T-helper 2 cell (primary cell): ENCODE measurements at regions not wholly inside any gene's neighbourhood (a gene's known extent, or its start where the extent isn't known, plus 50 kb on each side); places are given as distances from the start of the nearest gene placed in this dataset.

Experiments used
- DNase-seq, 5 experiments: peaks; one replicate each; pipeline versions ENCODE4 v3.0.0 to v3.0.0-alpha.2; 2012 to 2022

DNA sequence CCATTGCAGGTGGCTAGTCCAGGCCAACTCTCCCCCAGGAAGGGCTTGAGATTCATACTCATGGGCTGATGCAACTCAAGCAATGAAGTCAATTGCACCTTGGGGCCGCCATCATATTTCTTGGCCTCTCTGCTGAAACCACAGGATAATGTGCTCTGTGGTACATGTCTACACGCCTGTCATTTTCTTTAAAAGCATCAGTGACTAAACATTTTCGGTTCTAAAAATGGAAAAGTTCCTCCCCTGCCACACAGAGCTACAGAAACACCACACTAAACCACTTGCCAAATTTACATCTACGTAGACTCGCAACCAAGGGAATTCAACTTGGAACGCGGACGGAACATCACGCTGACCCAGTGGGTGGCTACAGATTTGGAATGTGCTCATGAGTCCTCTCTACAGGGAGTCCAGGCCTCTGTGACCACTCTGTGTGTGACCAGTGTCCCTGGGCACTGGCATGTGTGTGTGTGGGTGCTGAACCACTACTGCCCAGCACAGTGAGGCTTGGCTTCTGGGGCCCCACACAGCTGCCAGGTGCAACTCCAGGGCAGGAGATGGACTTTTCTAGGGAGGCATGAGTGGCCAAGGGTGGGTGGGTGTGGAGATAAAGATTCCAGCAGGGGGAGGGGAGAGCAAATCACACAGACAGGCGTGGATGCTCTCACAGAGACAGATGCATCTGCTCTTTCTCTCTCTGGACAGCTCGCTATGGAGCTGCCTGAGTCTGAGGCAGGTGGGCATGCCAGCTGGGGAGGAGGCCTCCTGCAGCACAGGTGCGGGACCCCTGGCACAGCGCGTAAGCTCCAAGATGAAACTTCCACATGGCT lies 261.9 kb downstream of the CTTN start:
- DNase-seq = no peak

DNA sequence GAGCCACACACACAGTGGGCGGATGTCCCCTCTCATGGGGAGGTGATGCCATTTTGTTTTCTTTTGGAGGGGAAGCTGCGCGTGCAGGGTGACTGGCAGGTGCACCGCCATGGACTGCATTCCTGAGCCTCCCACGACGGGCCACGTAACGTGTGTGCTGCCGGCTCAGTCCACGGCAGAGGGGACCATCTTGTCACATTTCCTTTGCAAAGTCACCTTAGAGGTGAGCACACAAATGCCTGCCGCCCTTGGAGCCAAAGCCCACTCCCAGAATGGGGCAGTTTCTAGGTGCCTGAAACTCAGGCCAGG lies 262.5 kb downstream of the CTTN start:
- no peak for DNase-seq

DNA sequence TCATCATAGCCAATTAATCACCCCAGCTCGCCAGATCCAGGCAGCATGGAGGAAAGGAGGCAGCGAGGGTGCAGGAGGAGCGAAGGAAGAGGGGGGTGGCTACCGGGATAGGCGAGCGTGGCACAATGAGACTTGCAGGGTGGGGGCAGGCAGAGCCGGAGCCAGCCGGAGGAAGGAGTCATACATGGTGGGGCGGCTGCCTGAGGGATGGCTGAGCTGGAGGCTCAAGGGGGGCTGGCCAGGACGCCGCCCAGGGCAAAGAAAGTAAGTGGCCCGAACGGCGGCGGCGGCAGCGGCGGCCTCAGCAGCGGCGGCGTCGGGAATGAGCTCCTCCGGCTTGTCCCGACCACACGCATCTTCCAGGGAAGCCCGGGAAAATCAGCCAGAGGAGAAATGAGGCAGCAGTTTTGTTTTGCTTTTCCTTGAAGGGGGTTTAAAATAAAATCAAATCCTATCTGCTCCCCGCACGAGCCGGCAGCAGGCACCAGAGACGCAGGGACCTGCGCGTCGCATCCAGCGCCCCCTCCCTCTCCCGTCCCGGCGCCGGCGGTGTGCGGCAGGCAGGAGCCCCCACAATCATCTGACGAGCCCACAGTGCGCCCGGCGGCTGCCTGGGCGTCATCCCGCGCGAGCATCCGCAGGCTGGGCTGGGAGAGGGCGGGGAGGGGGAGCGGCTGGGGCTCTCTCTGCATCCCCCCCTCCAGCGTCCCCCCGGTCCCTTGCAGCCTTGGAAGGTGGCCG lies 263.6 kb downstream of the CTTN start:
- no peak for DNase-seq

DNA sequence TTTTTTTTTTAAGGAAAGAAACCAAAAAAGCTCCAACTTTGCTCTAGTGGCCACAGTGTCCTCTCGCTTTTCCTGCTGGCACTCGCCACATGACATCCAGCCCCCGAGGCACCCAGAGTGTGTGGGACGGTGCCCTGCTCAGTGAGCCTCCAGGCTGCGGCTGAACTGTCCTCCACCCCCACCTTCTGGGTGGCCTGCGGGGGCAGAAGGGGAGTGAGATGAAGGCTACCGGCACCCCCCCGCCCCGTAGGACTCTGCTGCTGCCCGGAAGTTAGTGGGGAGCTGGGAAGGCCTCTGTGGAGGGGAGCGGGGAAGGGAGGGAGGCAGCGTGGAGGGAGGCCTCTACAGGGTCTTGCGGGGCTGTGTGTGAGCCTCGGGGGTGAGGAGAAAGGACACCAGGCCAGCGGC lies 264.4 kb downstream of the CTTN start:
- DNase-seq = no peak

DNA sequence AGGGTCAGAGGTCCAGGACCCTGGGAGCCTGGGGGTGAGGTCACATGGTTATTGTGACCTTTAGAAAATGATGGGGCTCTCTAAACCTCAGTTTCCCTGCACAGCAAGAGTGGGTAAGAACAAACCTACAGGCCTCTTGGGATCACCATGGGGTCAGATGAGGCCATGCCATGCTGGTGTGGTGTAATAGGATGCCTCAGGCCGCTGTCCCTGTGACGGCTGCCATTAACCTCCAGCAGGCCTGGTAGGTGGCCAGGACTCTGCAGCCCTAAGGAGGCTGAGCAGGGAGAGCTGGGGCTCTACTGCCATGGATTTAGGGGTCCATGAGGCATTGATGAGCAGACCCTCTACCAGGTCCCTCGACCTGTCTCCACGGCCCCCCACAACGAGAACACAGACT lies 265.5 kb downstream of the CTTN start:
- DNase-seq = no peak

DNA sequence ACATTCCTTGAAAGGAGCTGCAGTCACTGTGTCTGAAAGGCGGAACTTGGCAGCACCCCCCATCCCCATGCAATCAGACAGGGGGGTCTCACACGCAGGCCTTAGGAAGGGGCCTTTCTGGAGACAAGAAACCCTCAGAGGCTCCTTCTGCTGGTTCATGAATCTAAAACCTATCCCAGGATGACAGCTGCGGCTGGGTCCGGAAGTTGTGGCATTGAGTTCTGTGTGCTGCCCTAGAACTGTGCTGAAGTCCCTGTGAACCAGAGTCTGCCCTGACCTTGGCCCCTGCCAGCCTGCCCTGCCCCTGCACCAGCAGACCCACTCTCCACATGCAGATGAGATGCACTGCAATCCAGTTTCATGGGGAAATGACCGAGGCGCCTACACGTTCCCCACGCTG lies 268.0 kb downstream of the CTTN start:
- DNase-seq = no peak

DNA sequence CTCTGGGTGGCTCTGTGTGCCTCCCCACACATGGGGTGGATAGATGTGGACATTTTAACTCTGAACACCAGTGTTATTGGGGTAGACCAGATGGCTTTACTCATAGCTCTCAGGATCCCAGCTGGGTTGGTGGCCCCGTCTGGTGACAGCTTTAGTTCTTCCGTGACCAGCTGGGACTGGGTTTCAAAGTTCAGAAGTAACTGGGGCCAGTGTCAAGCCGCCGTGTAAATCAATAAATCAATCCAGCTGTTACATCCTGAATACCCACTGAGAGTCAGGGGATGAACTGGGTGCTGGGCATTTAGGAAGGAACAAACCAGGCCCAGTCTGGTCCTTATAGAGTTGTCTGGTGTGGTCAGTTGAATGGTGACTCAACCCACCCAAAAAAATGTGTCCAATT lies 269.4 kb downstream of the CTTN start:
- no peak for DNase-seq

DNA sequence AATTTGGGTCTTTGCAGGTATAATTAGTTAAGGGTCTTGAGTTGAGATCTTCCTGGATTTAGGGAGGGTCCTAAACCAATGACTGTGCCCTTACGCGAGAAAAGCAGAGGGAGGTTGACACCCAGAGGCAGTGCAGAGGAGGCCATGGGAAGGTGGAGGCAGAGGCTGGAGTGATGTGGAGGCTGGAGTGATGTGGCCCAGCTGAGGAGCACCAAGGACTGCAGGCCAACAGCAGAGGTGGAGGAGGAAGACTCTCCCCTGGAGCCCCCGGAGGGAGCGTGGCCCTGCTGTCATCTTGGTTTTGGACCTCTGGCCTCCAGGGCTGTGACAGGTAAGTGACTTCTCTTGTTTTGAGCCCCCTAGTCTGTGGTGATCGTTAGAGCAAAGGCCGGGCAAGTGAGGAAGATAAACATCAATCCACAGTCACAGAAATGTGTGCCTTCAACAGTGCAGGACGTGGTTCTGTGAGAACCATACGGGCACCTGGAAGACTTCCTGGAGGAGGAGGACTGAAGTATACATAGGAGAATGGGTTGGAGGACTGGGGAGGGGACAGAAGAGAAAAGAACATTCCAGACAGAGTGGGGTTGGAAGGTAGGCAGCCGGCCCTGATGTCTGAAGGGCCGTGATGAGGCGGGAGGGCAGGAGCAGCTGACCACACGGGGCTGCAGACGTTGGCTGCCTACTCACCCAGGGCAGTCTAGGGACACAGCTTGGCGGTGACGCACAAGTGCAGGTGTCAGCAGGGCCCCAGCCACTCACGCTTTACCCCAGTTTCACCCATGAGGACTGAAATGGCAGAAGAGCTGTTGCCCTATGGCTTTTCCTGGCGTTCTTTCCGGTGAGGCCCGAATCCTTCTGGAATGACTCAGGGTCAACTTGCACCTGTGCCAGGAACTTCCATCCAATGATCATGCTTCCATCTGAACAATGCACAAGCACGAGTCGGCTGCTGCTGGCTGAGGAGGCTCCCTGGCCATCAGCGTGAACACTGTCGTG lies 270.2 kb downstream of the CTTN start:
- DNase-seq = no peak

DNA sequence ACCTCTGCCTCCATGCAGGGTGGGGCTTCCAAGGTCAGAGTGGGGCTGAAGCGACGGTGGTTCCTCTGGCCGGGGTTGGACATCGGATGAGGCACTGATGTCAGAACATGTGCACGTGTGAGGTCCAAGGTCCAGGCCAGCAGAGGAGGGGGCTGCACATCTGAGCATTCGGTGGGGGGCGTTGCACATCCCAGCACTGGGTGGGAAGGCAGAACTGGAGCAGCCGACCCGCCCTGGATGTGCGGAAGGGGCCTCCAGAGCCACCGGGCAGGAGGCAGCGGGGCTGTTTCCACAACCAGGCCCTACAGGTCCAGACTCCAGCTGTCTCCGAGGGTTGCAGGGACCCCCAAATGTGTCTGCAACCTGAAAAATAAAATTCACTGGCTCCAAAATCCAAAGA lies 271.0 kb downstream of the CTTN start:
- DNase-seq = no peak

DNA sequence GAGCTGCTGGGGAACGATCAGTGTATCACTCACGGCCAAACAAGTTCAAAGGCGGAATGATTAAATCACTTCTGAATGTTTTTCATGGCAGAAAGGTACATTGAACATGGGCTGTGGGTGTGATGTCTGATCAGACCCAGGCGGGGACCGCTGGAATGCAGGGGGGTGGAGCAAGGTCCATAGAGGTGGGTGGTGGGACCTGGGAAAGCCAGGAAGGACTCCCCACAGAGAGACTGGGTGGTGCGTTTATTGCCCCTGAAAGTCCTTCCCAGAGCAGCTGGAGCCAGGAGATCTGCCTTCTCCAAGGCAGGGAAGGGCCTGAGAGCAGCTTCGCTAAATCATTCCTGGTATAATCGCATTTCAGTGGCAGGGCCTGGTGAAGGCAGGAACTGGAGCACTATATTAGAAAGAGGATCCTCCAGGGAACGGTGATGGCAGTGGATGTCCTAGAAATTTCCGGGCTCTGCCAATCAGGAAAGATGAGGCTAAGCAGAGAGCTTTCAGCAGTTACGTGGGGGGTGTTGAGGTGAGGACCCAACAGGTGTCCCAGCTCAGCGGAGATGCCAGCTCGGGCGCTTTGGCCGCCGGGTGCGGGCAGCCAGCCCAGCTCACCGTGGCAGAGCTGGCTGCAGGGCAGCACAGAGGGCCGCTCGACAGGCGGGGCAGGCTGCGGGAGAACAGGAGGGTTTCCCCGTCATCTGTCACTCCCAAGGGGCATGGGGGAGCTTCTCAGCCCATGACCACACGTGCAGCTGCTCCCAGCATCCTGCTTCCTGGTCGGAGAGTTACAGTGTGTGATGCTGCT lies 271.7 kb downstream of the CTTN start:
- DNase-seq = no peak

DNA sequence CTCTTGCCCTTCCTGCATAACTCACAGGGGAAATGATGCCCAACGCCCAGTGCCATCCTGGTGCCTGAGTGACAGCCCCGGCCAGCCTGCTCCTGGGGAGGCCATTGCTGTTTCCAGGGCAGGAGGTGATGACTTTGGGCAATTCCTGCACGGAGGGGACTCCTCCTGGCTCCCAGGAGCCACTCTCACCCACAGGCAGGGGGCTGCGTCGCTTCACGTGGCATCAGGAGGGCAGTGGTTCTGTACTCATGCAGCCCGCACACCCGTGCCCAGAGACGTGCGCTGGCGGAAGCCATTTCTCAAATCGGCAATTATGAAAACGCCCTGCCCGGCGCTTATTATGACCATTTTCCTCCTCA lies 272.3 kb downstream of the CTTN start:
- DNase-seq = no peak

DNA sequence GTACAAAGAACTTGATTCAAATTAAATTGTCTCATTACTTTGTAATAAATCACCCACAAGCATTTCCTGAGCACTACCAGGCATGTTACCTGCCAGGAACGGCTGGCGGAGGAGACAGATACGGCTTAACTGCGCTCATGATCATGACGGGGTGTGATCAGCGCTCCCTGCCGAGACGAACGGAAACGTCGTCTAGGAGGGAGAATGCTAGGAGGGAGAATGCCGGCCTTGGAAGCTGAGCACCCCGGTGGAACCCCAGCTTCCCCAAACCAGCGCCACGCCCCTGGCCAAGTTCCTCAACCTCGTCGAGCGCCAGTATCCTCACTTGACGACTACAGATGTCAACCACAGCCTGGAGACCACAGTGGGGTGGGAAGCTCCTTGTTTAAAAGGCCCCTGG lies 272.8 kb downstream of the CTTN start:
- no peak for DNase-seq

DNA sequence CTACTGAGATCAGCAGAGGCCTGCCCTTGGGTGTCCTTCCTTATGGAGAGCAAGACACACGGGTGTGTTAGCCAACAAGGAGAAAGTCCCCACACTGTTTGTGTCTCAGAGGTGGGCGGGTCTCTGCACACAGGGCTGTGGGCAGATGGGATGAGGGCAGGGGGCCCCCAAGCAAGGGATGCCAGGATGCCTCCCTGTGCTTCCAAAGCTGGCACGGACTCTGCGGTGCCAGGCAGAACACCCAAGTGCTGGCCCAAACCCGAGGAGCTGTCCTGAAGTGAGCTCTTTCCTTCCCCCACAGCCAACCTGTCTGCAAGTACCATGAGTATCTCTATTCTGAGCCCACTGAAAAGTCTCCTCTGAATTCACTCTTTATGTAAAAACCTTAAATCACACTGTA lies 273.3 kb downstream of the CTTN start:
- no peak for DNase-seq

DNA sequence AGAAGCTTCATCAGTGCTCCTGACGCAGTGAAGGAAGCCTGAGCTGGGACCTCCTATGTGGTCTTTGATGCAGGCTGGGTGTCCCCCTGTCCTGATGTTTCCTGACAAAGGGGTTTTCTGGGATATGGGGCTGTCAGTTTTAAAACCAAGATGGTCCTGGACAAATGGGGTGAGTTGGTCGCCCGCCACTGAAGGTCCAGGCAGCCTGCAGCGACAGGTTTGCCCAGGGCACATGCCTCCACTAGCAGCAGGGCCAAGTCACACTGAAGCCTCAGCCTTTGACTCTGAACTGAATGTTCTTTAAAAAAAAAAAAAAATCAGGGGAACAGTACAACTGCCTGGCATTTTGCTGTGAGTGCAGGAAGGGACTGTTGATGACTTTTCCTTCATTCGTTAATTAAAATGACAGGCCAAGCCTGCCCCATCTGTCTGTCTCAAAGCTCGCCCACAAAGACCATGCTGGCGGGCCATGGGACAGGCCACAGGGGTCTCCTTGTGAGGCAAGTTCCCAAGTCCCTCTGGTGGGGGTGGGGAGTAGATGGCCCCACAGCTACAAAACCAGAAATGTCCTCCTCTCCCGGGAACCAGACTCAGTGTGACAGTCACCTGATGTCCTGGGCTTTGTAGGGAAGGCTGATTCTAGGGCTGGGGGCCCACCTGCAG lies 274.8 kb downstream of the CTTN start:
- DNase-seq = no peak

DNA sequence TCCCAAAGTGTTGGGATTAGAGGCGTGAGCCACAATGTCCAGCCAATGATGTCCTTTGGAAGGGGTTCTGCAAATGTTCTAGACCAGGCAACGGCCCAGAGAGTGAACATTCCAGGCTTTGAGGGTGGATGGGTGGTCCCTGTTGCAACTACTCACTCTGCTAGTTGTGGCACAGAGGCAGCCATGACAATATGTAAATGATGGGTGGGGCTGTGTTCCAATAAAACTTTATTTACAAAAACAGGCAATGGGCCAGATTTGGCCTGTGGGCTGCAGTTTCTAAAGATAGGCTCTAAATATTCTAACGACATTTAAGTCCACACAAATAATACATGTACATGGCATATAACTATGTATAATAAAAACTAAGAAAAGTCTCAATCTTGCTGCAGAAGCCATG lies 276.3 kb downstream of the CTTN start:
- DNase-seq = no peak

DNA sequence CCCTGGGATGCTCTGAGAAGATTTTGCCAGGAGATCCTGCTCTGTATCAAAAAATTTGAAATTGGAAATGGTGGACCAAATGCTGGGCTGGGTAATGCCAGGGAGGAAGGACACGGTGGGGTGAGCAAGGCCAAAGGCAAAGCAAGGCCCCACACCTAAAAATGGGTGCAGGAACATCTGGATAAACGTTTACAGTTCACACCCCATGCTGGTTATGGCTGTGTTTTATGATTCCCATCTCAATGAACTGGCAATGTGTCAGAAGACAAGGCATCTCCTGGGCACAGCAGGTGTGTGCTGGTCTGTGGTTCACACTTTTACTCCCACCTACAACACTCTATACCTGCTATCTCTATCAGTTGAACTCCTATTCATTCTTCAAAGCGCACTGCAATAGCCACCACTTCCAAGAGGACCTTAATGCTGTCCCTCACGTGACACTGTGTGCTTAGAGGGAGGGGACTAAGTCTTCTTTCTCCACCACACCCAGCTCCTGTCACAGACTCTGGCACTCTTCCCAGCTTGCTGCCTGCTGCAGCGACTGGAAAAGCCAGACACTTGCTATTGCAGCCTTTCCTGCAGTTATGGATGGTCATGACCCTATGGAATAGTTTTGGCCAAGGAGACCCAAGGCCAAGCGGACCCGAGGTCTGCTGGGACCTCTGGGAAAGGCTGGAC lies 277.5 kb downstream of the CTTN start:
- no peak for DNase-seq

DNA sequence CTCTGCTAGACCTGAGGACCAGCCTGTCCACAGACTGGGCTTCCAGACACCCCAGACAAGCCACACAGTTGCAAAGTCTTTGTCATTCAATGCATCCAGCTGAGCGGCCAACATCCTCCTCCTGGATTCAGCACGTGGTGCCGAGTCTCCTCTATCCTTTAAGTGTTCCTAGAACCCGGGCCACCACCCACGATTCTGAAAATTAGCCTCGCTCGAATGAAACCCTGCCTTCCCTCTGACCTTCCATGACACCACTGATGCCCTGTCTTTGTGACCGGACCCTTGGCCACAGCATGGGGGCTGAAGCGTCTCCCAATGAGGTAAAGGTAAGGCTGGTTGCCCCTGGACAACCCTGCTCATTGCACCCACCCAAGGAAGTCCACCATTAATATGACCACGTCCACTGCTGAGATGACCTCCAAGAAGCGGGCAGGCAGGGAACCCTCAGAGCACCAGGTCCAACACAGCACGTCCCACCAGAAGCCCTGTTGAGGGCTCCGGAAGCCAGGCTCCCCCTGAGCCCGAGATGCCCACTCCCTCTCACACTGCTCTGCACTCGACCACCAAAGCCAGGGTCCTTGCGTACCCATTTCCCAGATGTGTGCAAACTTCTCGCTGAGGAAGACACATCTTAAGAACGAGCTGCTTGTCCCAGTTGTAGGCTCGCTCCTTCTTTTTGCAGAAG lies 279.0 kb downstream of the CTTN start:
- no peak for DNase-seq

DNA sequence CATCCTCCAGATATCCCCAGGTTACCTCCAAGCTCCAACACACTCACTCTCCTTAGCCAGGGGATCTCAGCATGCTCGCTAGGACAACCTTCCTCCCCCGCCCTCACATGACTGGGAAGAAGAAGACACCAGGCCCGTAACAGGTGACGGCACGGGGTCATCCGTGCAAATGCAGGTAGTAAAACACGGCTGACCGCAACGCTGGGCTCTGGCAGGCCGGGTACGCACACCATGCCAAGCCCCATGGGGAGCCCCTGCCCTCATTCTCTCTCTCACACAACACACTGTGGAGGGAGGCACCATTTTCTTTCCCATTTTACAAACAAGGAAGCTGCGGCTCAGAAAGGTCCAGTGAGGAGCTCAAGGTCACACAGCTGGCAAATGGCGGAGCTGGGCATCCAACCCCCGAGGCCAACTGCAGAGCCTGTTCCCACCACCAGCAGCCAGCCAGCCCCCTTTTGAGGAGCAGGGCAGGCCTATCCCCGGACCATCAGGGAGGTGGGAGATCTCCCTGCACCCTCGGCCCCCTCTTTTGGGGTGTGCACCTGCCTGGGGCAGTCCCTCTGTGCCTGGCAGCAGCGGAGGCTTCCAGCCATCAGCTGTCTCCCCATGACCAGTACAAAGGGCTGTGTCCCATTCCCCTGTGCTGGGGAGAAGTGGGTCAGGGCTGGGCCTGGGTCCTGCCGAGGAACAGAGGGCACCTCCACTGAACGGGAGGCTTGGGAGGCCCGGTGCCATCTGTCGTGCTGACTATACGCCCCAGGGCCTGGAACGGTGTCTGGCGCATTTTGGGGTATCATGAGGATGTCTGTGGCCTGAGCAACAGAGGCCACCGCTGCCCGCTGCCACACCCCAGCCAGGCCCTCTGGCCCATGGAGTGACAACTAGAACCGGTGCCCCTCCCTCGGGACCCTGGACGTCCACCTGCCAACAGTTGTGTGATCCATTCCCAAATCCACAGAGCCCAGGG lies 280.9 kb downstream of the CTTN start:
- DNase-seq = no peak

DNA sequence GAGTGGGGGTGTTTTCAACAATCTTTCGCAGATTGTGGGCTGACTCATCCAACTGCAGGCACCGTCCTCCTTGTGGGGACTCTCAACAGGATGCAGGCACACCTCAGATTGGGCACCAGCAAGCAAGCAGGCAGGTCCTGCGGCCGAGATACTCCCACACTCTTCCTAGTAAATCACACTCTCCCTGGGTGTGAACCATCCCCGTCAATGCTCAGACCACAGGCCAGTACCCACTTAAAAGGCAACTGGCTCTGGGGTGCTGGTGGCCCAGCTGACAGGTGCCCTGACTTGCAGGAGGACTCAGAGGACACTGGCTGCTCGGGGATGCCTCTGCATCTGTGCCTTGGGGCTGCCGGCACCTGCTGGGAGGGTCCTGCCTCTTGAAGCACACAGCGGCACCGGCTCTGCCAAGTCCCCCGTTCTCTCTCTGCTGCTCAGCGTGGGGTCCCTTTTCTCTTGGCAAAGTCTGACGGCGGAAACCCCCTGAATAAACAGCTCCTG lies 282.5 kb downstream of the CTTN start:
- DNase-seq = peak in 1 of 5 experiments; percentile 48
